K562 (cell line): ENCODE measurements at regions not wholly inside any gene's neighbourhood (a gene's known extent, or its start where the extent isn't known, plus 50 kb on each side); places are given as distances from the start of the nearest gene placed in this dataset.

ENCODE experiments used
- CREB1 ChIP-seq, 2 experiments: sonication (generic) in 1 of 2; formaldehyde crosslinking in 1 of 2; IDR thresholded peaks; 2 replicates each; pipeline versions ENCODE4 v1.6.1 to v1.8.0; 2012 to 2022; ENCODE audit warnings: inconsistent platforms in 1 of 2, mild to moderate bottlenecking in 1 of 2, missing genetic modification reagents in 1 of 2, moderate library complexity in 1 of 2
- ETV6 ChIP-seq, 3 experiments: fragments of 150-350 bp in 1 of 3; sonication (generic) in 1 of 3; formaldehyde crosslinking in 1 of 3; IDR thresholded peaks; 2 replicates each; pipeline versions ENCODE4 v1.6.1 to v1.8.0; 2014 to 2022; ENCODE audit warnings: borderline replicate concordance in 2 of 3, low read depth in 2 of 3, antibody characterized with exemption in 1 of 3, low read length in 1 of 3, mild to moderate bottlenecking in 1 of 3, missing genetic modification reagents in 1 of 3
- HMG20B ChIP-seq: fragments of 250-450 bp; sonication (Bioruptor Pico); IDR thresholded peaks from 2 replicates; pipeline ENCODE4 v1.5.0; 2021; ENCODE audit warnings: mild to moderate bottlenecking
- KDM1A ChIP-seq, 2 experiments: fragments of 450-650 bp; IDR thresholded peaks; 2 replicates each; pipeline ENCODE4 v1.6.1; 2016; ENCODE audit warnings: mild to moderate bottlenecking in 2 of 2
- MEF2A ChIP-seq: IDR thresholded peaks from 2 replicates; pipeline ENCODE4 v1.6.1; 2011; ENCODE audit warnings: low read depth, mild to moderate bottlenecking, low read length, moderate library complexity; ENCODE audit not compliant: control insufficient read depth
- SRF ChIP-seq, 2 experiments: fragments of 250-450, 450-650 bp in 1 of 2; sonication (Bioruptor Pico) in 1 of 2; sonication (generic) in 1 of 2; formaldehyde crosslinking; IDR thresholded peaks; 2 replicates each; pipeline versions ENCODE4 v1.5.0 to v1.5.1; 2020 to 2022; ENCODE audit warnings: mild to moderate bottlenecking in 1 of 2, missing genetic modification reagents in 1 of 2
- YY1 ChIP-seq, 3 experiments: IDR thresholded peaks; 2 replicates each; pipeline ENCODE4 v1.6.1; 2011; ENCODE audit warnings: low read length in 2 of 3, mild to moderate bottlenecking in 2 of 3, moderate library complexity in 2 of 3, borderline replicate concordance in 1 of 3, control low read depth in 1 of 3, low read depth in 1 of 3; ENCODE audit not compliant: insufficient read depth in 3 of 3, insufficient replicate concordance in 2 of 3, control insufficient read depth in 1 of 3, insufficient read length in 1 of 3; ENCODE audit errors: extremely low read depth in 1 of 3
- TF ChIP-seq, protein P1 (sequence below): fragments of 200-400 bp; formaldehyde crosslinking; IDR thresholded peaks from 2 replicates; pipeline ENCODE4 v1.6.1; 2017; ENCODE audit warnings: mild to moderate bottlenecking, low read depth, low read length, moderate library complexity
- TF ChIP-seq, protein P2 (sequence below): IDR thresholded peaks from 3 replicates; pipeline ENCODE4 v1.6.1; 2011; ENCODE audit warnings: borderline replicate concordance, mild to moderate bottlenecking, moderate library complexity; ENCODE audit not compliant: insufficient read length; ENCODE audit errors: extremely low read depth
- TF ChIP-seq, protein P3 (sequence below): fragments of 250-450 bp; sonication (Bioruptor Pico); IDR thresholded peaks from 2 replicates; pipeline ENCODE4 v1.5.1; 2021; ENCODE audit warnings: mild to moderate bottlenecking
- TF ChIP-seq, protein P4 (sequence below), 3 experiments: IDR thresholded peaks in 2 of 3; conservative IDR thresholded peaks in 1 of 3; 2 replicates each; pipeline ENCODE4 v1.5.1; 2011 to 2012; ENCODE audit warnings: low read length in 3 of 3, mild to moderate bottlenecking in 3 of 3, control low read depth in 2 of 3, improper control_type of control experiment in 1 of 3, inconsistent platforms in 1 of 3, low read depth in 1 of 3, mixed read lengths in 1 of 3, moderate library complexity in 1 of 3; ENCODE audit not compliant: insufficient read depth in 2 of 3

DNA sequence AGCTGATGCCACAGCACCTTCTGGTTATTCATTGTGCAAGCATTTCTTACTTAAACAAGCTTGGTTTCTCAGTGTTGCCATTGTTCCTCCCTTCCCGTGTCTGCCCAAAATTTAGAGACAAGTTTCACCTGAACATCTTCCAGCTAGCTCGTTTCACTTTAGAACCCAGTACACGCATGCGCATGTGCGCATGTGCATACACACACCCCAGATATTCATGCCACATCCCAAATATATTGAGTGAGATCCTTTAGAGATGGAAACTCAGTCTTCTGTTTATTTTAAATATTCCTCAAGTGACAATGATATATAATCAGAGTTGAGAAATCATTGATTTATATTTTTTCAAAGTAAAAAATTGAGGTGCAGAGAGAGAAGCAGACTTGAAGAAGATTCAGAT lies 147.6 kb downstream of the PLK2 start:
- TF ChIP-seq, protein P1, sequence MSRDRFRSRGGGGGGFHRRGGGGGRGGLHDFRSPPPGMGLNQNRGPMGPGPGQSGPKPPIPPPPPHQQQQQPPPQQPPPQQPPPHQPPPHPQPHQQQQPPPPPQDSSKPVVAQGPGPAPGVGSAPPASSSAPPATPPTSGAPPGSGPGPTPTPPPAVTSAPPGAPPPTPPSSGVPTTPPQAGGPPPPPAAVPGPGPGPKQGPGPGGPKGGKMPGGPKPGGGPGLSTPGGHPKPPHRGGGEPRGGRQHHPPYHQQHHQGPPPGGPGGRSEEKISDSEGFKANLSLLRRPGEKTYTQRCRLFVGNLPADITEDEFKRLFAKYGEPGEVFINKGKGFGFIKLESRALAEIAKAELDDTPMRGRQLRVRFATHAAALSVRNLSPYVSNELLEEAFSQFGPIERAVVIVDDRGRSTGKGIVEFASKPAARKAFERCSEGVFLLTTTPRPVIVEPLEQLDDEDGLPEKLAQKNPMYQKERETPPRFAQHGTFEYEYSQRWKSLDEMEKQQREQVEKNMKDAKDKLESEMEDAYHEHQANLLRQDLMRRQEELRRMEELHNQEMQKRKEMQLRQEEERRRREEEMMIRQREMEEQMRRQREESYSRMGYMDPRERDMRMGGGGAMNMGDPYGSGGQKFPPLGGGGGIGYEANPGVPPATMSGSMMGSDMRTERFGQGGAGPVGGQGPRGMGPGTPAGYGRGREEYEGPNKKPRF: no peak
- TF ChIP-seq KDM1A (IDR thresholded peaks at IDR 0.05) (no peak), ETV6 (IDR thresholded peaks at IDR 0.05; ENCODE audit: borderline replicate concordance in 1 of 2, low read depth in 2 of 2, low read length in 1 of 2) (no peak), ETV6 (CRISPR knock-in tag; IDR thresholded peaks at IDR 0.05; ENCODE audit: borderline replicate concordance) (no peak), MEF2A (no peak), CREB1 (IDR thresholded peaks at IDR 0.05) (no peak), CREB1 (CRISPR knock-in tag; IDR thresholded peaks at IDR 0.05) (no peak), YY1 (IDR thresholded peaks at IDR 0.05; ENCODE audit: borderline replicate concordance in 1 of 3, control insufficient read depth in 1 of 3, extremely low read depth in 1 of 3, insufficient read depth in 3 of 3, insufficient read length in 1 of 3, insufficient replicate concordance in 2 of 3, low read depth in 1 of 3, low read length in 2 of 3) (no peak), HMG20B (CRISPR knock-in tag) (no peak), SRF (CRISPR knock-in tag; IDR thresholded peaks at IDR 0.05) (no peak)
- TF ChIP-seq, protein P2, sequence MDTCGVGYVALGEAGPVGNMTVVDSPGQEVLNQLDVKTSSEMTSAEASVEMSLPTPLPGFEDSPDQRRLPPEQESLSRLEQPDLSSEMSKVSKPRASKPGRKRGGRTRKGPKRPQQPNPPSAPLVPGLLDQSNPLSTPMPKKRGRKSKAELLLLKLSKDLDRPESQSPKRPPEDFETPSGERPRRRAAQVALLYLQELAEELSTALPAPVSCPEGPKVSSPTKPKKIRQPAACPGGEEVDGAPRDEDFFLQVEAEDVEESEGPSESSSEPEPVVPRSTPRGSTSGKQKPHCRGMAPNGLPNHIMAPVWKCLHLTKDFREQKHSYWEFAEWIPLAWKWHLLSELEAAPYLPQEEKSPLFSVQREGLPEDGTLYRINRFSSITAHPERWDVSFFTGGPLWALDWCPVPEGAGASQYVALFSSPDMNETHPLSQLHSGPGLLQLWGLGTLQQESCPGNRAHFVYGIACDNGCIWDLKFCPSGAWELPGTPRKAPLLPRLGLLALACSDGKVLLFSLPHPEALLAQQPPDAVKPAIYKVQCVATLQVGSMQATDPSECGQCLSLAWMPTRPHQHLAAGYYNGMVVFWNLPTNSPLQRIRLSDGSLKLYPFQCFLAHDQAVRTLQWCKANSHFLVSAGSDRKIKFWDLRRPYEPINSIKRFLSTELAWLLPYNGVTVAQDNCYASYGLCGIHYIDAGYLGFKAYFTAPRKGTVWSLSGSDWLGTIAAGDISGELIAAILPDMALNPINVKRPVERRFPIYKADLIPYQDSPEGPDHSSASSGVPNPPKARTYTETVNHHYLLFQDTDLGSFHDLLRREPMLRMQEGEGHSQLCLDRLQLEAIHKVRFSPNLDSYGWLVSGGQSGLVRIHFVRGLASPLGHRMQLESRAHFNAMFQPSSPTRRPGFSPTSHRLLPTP: no peak
- TF ChIP-seq, protein P3, sequence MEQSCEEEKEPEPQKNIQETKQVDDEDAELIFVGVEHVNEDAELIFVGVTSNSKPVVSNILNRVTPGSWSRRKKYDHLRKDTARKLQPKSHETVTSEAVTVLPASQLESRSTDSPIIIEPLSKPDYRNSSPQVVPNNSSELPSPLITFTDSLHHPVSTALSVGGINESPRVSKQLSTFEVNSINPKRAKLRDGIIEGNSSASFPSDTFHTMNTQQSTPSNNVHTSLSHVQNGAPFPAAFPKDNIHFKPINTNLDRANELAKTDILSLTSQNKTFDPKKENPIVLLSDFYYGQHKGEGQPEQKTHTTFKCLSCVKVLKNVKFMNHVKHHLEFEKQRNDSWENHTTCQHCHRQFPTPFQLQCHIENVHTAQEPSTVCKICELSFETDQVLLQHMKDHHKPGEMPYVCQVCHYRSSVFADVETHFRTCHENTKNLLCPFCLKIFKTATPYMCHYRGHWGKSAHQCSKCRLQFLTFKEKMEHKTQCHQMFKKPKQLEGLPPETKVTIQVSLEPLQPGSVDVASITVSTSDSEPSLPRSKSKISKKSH (CRISPR knock-in tag): no peak
- TF ChIP-seq, protein P4, sequence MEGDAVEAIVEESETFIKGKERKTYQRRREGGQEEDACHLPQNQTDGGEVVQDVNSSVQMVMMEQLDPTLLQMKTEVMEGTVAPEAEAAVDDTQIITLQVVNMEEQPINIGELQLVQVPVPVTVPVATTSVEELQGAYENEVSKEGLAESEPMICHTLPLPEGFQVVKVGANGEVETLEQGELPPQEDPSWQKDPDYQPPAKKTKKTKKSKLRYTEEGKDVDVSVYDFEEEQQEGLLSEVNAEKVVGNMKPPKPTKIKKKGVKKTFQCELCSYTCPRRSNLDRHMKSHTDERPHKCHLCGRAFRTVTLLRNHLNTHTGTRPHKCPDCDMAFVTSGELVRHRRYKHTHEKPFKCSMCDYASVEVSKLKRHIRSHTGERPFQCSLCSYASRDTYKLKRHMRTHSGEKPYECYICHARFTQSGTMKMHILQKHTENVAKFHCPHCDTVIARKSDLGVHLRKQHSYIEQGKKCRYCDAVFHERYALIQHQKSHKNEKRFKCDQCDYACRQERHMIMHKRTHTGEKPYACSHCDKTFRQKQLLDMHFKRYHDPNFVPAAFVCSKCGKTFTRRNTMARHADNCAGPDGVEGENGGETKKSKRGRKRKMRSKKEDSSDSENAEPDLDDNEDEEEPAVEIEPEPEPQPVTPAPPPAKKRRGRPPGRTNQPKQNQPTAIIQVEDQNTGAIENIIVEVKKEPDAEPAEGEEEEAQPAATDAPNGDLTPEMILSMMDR (IDR thresholded peaks at IDR 0.05 in 2 of 3, conservative IDR thresholded peaks at IDR 0.05 in 1 of 3; ENCODE audit: insufficient read depth in 2 of 3, low read depth in 1 of 3, low read length in 3 of 3): no peak
